ENCODE measurements at regions not wholly inside any gene's neighbourhood (a gene's known extent, or its start where the extent isn't known, plus 50 kb on each side); places are given as distances from the start of the nearest gene placed in this dataset.
"Not testable (repeated sequence)": the region's sequence is repeated elsewhere in the genome, so short reads cannot be mapped to it uniquely, and the experiment has no call there.

DNA sequence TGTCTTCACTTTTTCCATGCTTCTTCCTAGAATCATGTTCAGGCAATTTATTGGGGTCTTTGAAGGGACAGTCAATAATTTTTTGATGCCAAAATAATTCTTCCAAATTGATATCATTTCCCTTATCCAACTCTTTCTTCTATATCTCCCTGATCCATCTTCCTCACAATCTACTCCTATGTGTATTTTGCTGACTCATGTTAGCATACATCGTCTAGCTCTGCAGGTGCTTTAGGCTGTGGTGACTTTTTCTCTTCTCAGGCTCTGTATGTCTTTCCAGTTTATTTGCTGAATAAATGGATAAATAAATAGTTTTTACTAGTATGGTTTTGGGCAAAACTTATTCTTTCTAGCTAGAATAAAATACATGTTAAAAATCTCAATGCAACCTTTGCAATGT lies 1650.9 kb upstream of the TMEFF2 start:
- Histone ChIP-seq H3K27ac (ENCODE audit: low read length) (no peak overlapping the region), H3K4me3 (ENCODE audit: low read length) (no peak overlapping the region), H3K4me1 (ENCODE audit: control insufficient read depth, insufficient read depth, low read length) (no peaks in the 10 kb centered on the region), H3K36me3 (ENCODE audit: control insufficient read depth, insufficient read depth, low read length) (no peaks in the 10 kb centered on the region), H3K9me3 (ENCODE audit: control insufficient read depth, insufficient read depth, low read length) (no peaks in the 10 kb centered on the region; the same call in 1 of the 2 replicates), H3K27me3 (ENCODE audit: control insufficient read depth, insufficient read depth, low read length) (no peaks in the 10 kb centered on the region)
- DNase-seq (ENCODE audit: low read depth, low spot score): no peak
- WGBS (ENCODE audit: insufficient coverage, insufficient read length): no CpG with 5 or more reads among the region's 1 CpG

DNA sequence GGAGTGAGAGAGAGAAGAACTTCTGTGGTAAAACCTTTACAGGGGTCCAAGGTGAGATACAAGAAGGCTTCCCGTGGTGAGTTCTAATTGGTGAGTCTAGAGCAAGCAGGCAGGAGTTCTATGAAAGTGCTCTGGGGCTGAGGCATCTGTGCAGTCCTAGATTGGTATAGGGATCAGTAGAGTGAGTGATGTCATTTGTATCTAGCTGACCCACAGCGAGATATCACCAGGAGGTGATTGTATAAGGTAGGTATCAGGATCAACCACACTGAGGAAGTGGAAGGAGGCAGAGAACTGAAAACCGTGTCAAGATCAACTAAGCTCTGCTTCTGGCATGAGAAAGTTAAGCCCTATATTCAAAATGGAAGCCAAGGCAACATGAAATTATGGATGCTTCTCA lies 1648.9 kb upstream of the TMEFF2 start:
- H3K27ac ChIP-seq (ENCODE audit: low read length): no peak overlapping the region
- no peaks in the 10 kb centered on the region; the same call in 1 of the 2 replicates for H3K9me3 ChIP-seq (ENCODE audit: control insufficient read depth, insufficient read depth, low read length)
- H3K27me3 ChIP-seq (ENCODE audit: control insufficient read depth, insufficient read depth, low read length): no peaks in the 10 kb centered on the region

GRCh38 chr2:193841384-193842150 lies 1646.8 kb upstream of the TMEFF2 start:
- no peak overlapping the region for H3K4me3 ChIP-seq (ENCODE audit: low read length)
- H3K9me3 ChIP-seq (ENCODE audit: control insufficient read depth, insufficient read depth, low read length): no peaks in the 10 kb centered on the region; the same call in 1 of the 2 replicates
- no CpG with 5 or more reads among the region's 3 CpGs for WGBS (ENCODE audit: insufficient coverage, insufficient read length)
- H3K36me3 ChIP-seq (ENCODE audit: control insufficient read depth, insufficient read depth, low read length): no peaks in the 10 kb centered on the region
- H3K27ac ChIP-seq (ENCODE audit: low read length): no peak overlapping the region
- no peaks in the 10 kb centered on the region for H3K4me1 ChIP-seq (ENCODE audit: control insufficient read depth, insufficient read depth, low read length)
- no peaks in the 10 kb centered on the region for H3K27me3 ChIP-seq (ENCODE audit: control insufficient read depth, insufficient read depth, low read length)
- no peak for DNase-seq (ENCODE audit: low read depth, low spot score)

More for the DNA sequence above, 1648.9 kb upstream of the TMEFF2 start:
- H3K4me3 ChIP-seq (ENCODE audit: low read length): no peak overlapping the region
- DNase-seq (ENCODE audit: low read depth, low spot score): no peak
- H3K4me1 ChIP-seq (ENCODE audit: control insufficient read depth, insufficient read depth, low read length): no peaks in the 10 kb centered on the region
- no peaks in the 10 kb centered on the region for H3K36me3 ChIP-seq (ENCODE audit: control insufficient read depth, insufficient read depth, low read length)
- no CpG with 5 or more reads among the region's 3 CpGs for WGBS (ENCODE audit: insufficient coverage, insufficient read length)

DNA sequence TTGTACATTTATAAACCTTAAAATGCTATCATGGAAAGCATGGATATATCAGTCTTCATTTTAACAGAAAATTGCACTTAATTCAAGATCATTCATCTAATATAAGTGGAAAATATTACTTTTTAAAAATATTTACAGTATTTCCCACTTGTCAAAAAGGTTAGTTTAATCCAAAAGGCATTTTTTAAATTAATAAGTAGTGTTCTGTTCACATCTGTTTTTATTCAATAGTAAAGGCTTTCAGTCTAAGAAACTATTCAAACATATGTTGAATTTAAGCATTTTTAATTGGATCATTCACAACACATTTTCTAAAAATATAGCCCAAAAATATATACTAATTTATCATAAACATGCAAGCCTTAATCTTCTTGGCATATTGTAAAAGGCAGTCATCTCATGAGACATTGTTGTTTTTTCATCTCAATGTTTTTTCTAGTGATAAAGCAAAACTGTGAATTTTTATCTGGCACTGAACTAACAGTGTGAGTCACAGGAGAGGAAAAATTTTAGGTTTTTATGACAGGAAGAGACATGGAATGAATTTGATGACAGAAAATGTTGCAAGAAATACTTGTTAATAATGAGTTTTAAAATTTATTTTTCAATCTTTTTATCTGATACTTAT lies 1642.5 kb upstream of the TMEFF2 start:
- Histone ChIP-seq H3K9me3 (ENCODE audit: control insufficient read depth, insufficient read depth, low read length) (no peaks in the 10 kb centered on the region), H3K4me1 (ENCODE audit: control insufficient read depth, insufficient read depth, low read length) (no peaks in the 10 kb centered on the region), H3K27me3 (ENCODE audit: control insufficient read depth, insufficient read depth, low read length) (no peaks in the 10 kb centered on the region), H3K4me3 (ENCODE audit: low read length) (no peak overlapping the region), H3K27ac (ENCODE audit: low read length) (no peak overlapping the region), H3K36me3 (ENCODE audit: control insufficient read depth, insufficient read depth, low read length) (no peaks in the 10 kb centered on the region)
- DNase-seq (ENCODE audit: low read depth, low spot score): no peak

GRCh38 chr2:193836424-193837006 lies 1641.8 kb upstream of the TMEFF2 start:
- WGBS (ENCODE audit: insufficient coverage, insufficient read length): no CpG with 5 or more reads among the region's 15 CpGs
- not testable (repeated sequence) for DNase-seq (ENCODE audit: low read depth, low spot score); H3K4me3 ChIP-seq (ENCODE audit: low read length); H3K27ac ChIP-seq (ENCODE audit: low read length); H3K27me3 ChIP-seq (ENCODE audit: control insufficient read depth, insufficient read depth, low read length); H3K4me1 ChIP-seq (ENCODE audit: control insufficient read depth, insufficient read depth, low read length); H3K36me3 ChIP-seq (ENCODE audit: control insufficient read depth, insufficient read depth, low read length); H3K9me3 ChIP-seq (ENCODE audit: control insufficient read depth, insufficient read depth, low read length)

GRCh38 chr2:193833895-193834294 lies 1639.2 kb upstream of the TMEFF2 start:
- not testable (repeated sequence) for H3K27me3 ChIP-seq (ENCODE audit: control insufficient read depth, insufficient read depth, low read length); H3K9me3 ChIP-seq (ENCODE audit: control insufficient read depth, insufficient read depth, low read length); H3K27ac ChIP-seq (ENCODE audit: low read length); H3K36me3 ChIP-seq (ENCODE audit: control insufficient read depth, insufficient read depth, low read length); H3K4me1 ChIP-seq (ENCODE audit: control insufficient read depth, insufficient read depth, low read length); DNase-seq (ENCODE audit: low read depth, low spot score); H3K4me3 ChIP-seq (ENCODE audit: low read length)
- WGBS (ENCODE audit: insufficient coverage, insufficient read length): no CpG with 5 or more reads among the region's 2 CpGs

- H3K27me3 ChIP-seq (ENCODE audit: control insufficient read depth, insufficient read depth, low read length): no peaks in the 10 kb centered on the region
- WGBS (ENCODE audit: insufficient coverage, insufficient read length): no CpG with 5 or more reads among the region's 1 CpG
- H3K9me3 ChIP-seq (ENCODE audit: control insufficient read depth, insufficient read depth, low read length): no peaks in the 10 kb centered on the region
- H3K4me1 ChIP-seq (ENCODE audit: control insufficient read depth, insufficient read depth, low read length): no peaks in the 10 kb centered on the region
- DNase-seq (ENCODE audit: low read depth, low spot score): no peak
- H3K27ac ChIP-seq (ENCODE audit: low read length): no peak overlapping the region
- no peak overlapping the region for H3K4me3 ChIP-seq (ENCODE audit: low read length)
- no peaks in the 10 kb centered on the region for H3K36me3 ChIP-seq (ENCODE audit: control insufficient read depth, insufficient read depth, low read length)
Measured at GRCh38 chr2:193824474-193824873, 1629.7 kb upstream of the TMEFF2 start.

DNA sequence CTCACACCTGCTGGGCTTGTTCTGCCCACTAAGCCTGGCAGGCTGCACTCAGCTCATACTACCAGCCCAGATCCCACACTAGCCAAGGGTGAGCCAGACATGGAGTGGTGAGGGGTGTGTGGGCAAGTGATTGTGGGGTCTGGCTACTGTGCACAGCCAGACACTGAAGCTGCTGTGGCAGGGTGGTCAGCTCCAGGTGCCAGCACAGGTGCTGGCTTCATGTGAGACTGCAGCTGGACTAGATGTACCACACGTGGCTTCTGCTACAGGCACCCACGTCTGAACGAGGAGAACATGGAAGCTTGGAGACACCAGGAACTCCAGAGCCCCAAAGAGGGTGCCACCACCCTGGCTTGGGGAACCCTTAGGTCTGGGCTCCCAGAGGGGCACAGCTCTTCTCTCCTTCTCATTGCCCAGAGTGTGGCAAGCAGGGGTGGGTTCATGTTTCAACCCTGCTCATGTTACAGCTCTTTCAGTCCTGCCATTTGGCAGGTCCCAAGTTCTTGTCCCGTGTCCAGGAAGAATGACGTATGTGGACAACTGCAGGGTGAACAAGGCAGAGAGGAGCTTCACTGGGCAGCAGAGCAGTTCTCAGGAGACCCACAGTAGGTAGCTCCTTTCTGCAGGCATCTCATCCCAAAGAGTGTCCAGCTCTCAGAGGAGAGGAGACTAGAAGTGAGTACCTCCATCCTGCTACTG lies 1624.2 kb upstream of the TMEFF2 start:
- Histone ChIP-seq H3K27ac (ENCODE audit: low read length) (no peak overlapping the region), H3K4me3 (ENCODE audit: low read length) (no peak overlapping the region), H3K4me1 (ENCODE audit: control insufficient read depth, insufficient read depth, low read length) (no peaks in the 10 kb centered on the region), H3K9me3 (ENCODE audit: control insufficient read depth, insufficient read depth, low read length) (no peaks in the 10 kb centered on the region), H3K27me3 (ENCODE audit: control insufficient read depth, insufficient read depth, low read length) (no peaks in the 10 kb centered on the region), H3K36me3 (ENCODE audit: control insufficient read depth, insufficient read depth, low read length) (no peaks in the 10 kb centered on the region)
- no CpG with 5 or more reads among the region's 5 CpGs for WGBS (ENCODE audit: insufficient coverage, insufficient read length)
- DNase-seq (ENCODE audit: low read depth, low spot score): no peak

GRCh38 chr2:193816008-193816407 lies 1621.3 kb upstream of the TMEFF2 start:
- no peak for DNase-seq (ENCODE audit: low read depth, low spot score)
- Histone ChIP-seq H3K9me3 (ENCODE audit: control insufficient read depth, insufficient read depth, low read length) (no peaks in the 10 kb centered on the region), H3K4me1 (ENCODE audit: control insufficient read depth, insufficient read depth, low read length) (no peaks in the 10 kb centered on the region), H3K36me3 (ENCODE audit: control insufficient read depth, insufficient read depth, low read length) (no peaks in the 10 kb centered on the region), H3K4me3 (ENCODE audit: low read length) (no peak overlapping the region), H3K27me3 (ENCODE audit: control insufficient read depth, insufficient read depth, low read length) (no peaks in the 10 kb centered on the region), H3K27ac (ENCODE audit: low read length) (no peak overlapping the region)

- Histone ChIP-seq H3K27ac (ENCODE audit: low read length) (no peak overlapping the region), H3K36me3 (ENCODE audit: control insufficient read depth, insufficient read depth, low read length) (no peaks in the 10 kb centered on the region), H3K9me3 (ENCODE audit: control insufficient read depth, insufficient read depth, low read length) (no peaks in the 10 kb centered on the region), H3K4me3 (ENCODE audit: low read length) (no peak overlapping the region), H3K27me3 (ENCODE audit: control insufficient read depth, insufficient read depth, low read length) (no peaks in the 10 kb centered on the region), H3K4me1 (ENCODE audit: control insufficient read depth, insufficient read depth, low read length) (no peaks in the 10 kb centered on the region)
- no CpG with 5 or more reads among the region's 3 CpGs for WGBS (ENCODE audit: insufficient coverage, insufficient read length)
- no peak for DNase-seq (ENCODE audit: low read depth, low spot score)
Measured at GRCh38 chr2:193810533-193810932, 1615.8 kb upstream of the TMEFF2 start.

Measured in iPS DF 6.9 (cell line).